Esophagus squamous epithelium (tissue), 4 donors: ENCODE measurements at regions not wholly inside any gene's neighbourhood (a gene's known extent, or its start where the extent isn't known, plus 50 kb on each side); places are given as distances from the start of the nearest gene placed in this dataset.

Experiments used
- POLR2A ChIP-seq, 4 donors: fragments of 450-650 bp; IDR thresholded peaks; one replicate each; pipeline ENCODE4 v1.6.1; 2017; ENCODE audit warnings: antibody characterized with exemption in 4 of 4, mild to moderate bottlenecking in 4 of 4, moderate library complexity in 3 of 4
- TF ChIP-seq, protein P1 (sequence below), 6 experiments: fragments of 450-650 bp in 4 of 6; fragments of 200-600 bp in 2 of 6; sonication (generic) in 2 of 6; IDR thresholded peaks; one replicate each; pipeline ENCODE4 v1.5.1; 2016 to 2019; ENCODE audit warnings: antibody characterized with exemption in 6 of 6, mild to moderate bottlenecking in 4 of 6, moderate library complexity in 4 of 6

GRCh38 chr6:97557355-97557754, 274.3 kb upstream of the MMS22L start:
- TF ChIP-seq, protein P1, sequence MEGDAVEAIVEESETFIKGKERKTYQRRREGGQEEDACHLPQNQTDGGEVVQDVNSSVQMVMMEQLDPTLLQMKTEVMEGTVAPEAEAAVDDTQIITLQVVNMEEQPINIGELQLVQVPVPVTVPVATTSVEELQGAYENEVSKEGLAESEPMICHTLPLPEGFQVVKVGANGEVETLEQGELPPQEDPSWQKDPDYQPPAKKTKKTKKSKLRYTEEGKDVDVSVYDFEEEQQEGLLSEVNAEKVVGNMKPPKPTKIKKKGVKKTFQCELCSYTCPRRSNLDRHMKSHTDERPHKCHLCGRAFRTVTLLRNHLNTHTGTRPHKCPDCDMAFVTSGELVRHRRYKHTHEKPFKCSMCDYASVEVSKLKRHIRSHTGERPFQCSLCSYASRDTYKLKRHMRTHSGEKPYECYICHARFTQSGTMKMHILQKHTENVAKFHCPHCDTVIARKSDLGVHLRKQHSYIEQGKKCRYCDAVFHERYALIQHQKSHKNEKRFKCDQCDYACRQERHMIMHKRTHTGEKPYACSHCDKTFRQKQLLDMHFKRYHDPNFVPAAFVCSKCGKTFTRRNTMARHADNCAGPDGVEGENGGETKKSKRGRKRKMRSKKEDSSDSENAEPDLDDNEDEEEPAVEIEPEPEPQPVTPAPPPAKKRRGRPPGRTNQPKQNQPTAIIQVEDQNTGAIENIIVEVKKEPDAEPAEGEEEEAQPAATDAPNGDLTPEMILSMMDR (IDR thresholded peaks at IDR 0.05), result no peak
- no peak for TF ChIP-seq POLR2A (IDR thresholded peaks at IDR 0.05)
